Activated T-helper 1 cell treated with anti-CD3 and anti-CD28 coated beads, Interleukin-12 subunit alpha, Interleukin-12 subunit beta, Interleukin-2, Interleukin-4 antibody, amounts not matched to agents 30 ng/mL and 10 ng/mL and 1 ng/mL, durations not matched to agents 14 hours and 24 hours and 36 hours (primary cell): ENCODE measurements at regions not wholly inside any gene's neighbourhood (a gene's known extent, or its start where the extent isn't known, plus 50 kb on each side); places are given as distances from the start of the nearest gene placed in this dataset.

Experiments used
- DNase-seq: peaks from one replicate; pipeline ENCODE4 v3.0.0; 2021; ENCODE audit warnings: low spot score
- H3K27ac Mint-ChIP-seq: one replicate; pipeline ENCODE4 v1.8.0; 2021; ENCODE audit warnings: mild to moderate bottlenecking, mixed read lengths
- H3K27me3 Mint-ChIP-seq: one replicate; pipeline ENCODE4 v1.8.0; 2022; ENCODE audit warnings: mild to moderate bottlenecking, moderate library complexity, mixed read lengths; ENCODE audit not compliant: insufficient read depth
- H3K36me3 Mint-ChIP-seq: one replicate; pipeline ENCODE4 v1.8.0; 2021; ENCODE audit warnings: low read depth, mixed read lengths
- H3K4me1 Mint-ChIP-seq: one replicate; pipeline ENCODE4 v1.8.0; 2021; ENCODE audit warnings: low read depth, mixed read lengths
- H3K4me3 Mint-ChIP-seq: one replicate; pipeline ENCODE4 v1.8.0; 2021; ENCODE audit warnings: mild to moderate bottlenecking, moderate library complexity, mixed read lengths
- H3K9me3 Mint-ChIP-seq: one replicate; pipeline ENCODE4 v1.8.0; 2021; ENCODE audit warnings: mixed read lengths
- intact Hi-C: fragments of 100-400 bp; cut with micrococcal nuclease; formaldehyde crosslinking; loops from one replicate; pipeline ENCODE4 v1.15.1; 2024

DNA sequence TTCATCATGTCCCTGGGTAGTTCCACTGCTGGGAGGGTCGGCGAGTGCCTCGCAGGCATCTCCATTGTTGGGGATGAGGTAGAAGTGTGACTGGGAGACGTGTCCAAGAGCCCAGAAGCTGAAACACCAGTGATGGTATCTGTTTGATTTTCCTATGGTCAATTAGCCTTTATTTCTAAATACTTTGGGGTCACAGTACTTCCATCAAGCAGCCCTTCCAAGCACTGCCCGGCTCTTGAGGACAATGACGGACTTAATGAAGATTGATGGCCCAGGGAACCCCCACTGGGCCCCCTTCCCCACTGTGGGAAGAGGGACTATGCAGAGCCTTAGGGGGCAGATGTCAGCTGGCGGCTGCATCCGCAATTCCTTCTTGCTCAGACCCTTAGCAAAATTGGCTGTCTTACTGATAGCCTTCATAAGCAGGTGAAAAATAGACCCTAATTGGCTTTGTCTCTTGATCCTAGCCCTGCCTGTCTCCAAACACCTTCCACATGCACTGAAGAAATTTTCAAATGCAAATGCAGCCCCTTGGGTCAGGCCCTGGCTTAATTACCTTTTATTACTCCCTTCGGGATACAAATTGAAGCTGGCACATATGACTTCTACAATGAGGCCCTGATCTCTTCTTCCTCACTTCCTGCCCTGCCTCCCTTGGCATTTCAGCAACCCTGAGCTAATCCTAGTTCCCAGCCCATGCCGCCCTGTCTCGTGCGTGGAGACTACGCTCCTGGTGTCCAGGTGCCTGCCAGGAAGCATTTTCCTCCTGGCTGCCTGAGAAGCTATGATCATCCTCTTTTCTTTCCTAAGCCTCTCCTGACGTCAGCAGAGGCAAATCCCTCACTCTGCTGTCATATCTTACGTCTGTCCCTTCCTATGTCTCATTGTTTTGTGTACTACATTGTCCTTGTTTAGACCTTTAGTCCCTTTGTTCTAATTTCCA lies 124.5 kb upstream of the GDF10 start:
- Mint-ChIP-seq H3K4me1 (no peaks in the 10 kb centered on the region), H3K27me3 (no peaks in the 10 kb centered on the region), H3K4me3 (no peak overlapping the region), H3K36me3 (no peaks in the 10 kb centered on the region), H3K27ac (no peak overlapping the region), H3K9me3 (no peaks in the 10 kb centered on the region)
- intact Hi-C loops = loop anchor here (5.0 kb wide), 1 partner anchor 128 kb away; no protein-coding TSS in a partner anchor
- DNase-seq = no peak

GRCh38 chr10:47176206-47176902 lies 123.6 kb upstream of the GDF10 start:
- no peak for DNase-seq
- Mint-ChIP-seq H3K4me1 (no peaks in the 10 kb centered on the region), H3K9me3 (no peaks in the 10 kb centered on the region), H3K36me3 (no peaks in the 10 kb centered on the region), H3K4me3 (no peak overlapping the region), H3K27me3 (no peaks in the 10 kb centered on the region), H3K27ac (no peak overlapping the region)
- intact Hi-C loops = loop anchor here (5.0 kb wide), 1 partner anchor 129 kb away; no protein-coding TSS in a partner anchor

DNA sequence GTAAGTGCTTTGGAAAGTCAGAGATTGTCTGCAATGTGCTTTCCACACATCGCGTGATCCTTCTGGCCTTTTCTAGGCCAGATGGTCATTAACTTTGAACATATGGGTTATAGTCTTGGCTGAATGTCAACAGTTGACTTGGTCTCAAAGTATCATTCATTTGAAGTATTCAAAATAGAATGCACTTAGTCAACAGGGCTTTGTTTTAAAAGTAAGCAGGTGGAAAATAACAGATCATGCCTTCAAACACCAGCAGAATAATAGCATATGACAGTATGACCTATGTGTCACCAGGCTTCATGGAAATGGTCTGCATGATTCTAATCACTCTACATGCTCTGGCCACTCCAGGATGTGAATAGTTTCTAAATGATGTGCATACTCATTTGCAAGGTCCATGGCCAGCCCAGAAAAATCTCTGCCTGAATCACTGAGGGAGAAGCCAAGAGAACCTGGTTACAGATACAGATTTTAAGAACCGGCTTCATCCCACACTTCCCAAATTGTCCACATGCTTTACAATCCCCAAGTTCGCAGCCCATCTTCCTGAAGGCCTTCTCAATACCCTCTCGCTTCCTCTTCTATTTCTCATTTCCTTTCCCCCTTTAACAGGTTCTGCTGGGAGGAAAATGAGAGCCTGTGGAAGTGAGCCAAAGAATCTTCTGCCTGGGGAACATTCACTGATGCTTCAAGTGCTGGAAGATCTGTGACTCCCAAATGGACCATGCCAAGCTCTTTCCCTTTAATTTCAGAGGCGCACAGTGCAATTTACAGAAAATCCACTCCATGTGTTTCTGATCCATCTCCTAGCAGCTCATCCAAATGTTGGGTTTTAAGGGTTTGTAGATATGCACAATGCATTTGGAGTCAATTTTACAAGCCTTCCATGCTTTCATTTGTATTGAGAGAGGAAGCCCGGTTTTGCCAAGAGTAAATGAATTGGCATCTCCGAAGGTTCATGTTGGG lies 122.8 kb upstream of the GDF10 start:
- H3K27me3 Mint-ChIP-seq = no peaks in the 10 kb centered on the region
- H3K9me3 Mint-ChIP-seq = no peaks in the 10 kb centered on the region
- H3K27ac Mint-ChIP-seq = no peak overlapping the region
- H3K4me3 Mint-ChIP-seq = no peak overlapping the region
- H3K36me3 Mint-ChIP-seq = no peaks in the 10 kb centered on the region
- no peak for DNase-seq
- no peaks in the 10 kb centered on the region for H3K4me1 Mint-ChIP-seq
- intact Hi-C loops = loop anchor here (5.0 kb wide), 1 partner anchor 130 kb away; no protein-coding TSS in a partner anchor

DNA sequence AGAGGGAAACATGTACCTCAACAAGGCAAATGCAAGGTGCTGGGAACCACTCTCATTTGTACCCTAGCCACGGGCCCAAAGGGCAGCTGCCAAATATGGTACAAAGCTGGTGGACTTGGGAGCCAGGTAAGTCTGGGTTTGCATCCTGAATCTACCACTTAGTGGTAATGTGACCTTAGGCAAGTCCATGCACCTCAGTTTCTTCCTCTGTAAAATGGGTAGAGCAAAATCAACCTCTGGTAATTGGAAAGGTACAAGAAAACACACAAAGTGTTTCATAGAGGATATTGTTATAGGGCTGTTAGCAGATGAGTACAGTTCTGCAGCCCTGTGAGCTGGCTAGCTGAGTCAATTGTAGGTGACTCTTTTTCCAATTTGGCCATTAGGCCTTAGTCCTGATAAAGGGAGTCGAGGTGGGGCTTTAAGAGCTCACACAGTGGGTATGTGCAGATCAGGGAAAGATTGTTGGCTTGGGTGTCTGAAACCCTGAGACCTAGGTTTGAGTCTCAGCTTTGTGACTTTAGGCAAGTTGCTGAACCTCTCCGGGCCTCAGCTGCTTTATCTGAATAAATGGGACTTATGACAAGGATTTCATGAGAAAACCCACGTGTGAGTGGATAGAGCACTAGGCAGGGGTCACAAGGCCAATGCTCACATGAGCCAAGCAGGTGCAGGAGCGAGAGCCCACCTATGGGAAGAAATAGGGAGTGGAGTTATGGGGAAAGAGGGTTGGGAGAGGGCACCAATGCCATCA lies 121.3 kb upstream of the GDF10 start:
- no peaks in the 10 kb centered on the region for H3K27me3 Mint-ChIP-seq
- no peak overlapping the region for H3K27ac Mint-ChIP-seq
- H3K4me3 Mint-ChIP-seq = no peak overlapping the region
- H3K9me3 Mint-ChIP-seq = no peaks in the 10 kb centered on the region
- intact Hi-C loops = loop anchor here (2.0 to 5.0 kb wide), 2 partner anchors 86 to 131 kb away; no protein-coding TSS in a partner anchor
- DNase-seq = no peak
- H3K4me1 Mint-ChIP-seq = no peaks in the 10 kb centered on the region
- H3K36me3 Mint-ChIP-seq = no peaks in the 10 kb centered on the region

DNA sequence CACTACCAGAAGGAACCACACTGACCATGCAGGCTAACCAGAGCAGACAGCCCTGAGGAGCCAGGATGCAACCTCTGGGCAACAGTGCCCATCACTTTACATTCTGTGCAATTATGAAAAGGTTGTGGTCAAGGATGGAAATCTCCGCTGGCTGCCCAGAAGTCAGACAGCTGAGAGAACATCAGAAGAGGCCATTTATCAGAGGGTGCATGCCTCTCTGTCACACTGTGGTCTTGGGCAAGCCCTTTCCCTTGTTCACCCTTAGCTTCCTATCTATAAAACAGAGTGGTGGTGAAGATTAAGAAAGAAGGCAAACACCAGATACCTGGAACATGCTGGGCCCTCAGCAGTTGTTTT lies 120.7 kb upstream of the GDF10 start:
- no peak overlapping the region for H3K27ac Mint-ChIP-seq
- H3K4me1 Mint-ChIP-seq = no peaks in the 10 kb centered on the region
- H3K4me3 Mint-ChIP-seq = no peak overlapping the region
- no peak for DNase-seq
- H3K9me3 Mint-ChIP-seq = no peaks in the 10 kb centered on the region
- H3K27me3 Mint-ChIP-seq = no peaks in the 10 kb centered on the region
- H3K36me3 Mint-ChIP-seq = no peaks in the 10 kb centered on the region
- intact Hi-C loops = loop anchor here (2.0 to 5.0 kb wide), 2 partner anchors 86 to 132 kb away; no protein-coding TSS in a partner anchor

- H3K27me3 Mint-ChIP-seq = no peaks in the 10 kb centered on the region
- no peaks in the 10 kb centered on the region for H3K36me3 Mint-ChIP-seq
- intact Hi-C loops = loop anchor here (5.0 kb wide), 1 partner anchor 131 kb away; no protein-coding TSS in a partner anchor
- no peaks in the 10 kb centered on the region for H3K9me3 Mint-ChIP-seq
- no peak for DNase-seq
- H3K4me1 Mint-ChIP-seq = no peaks in the 10 kb centered on the region
- H3K4me3 Mint-ChIP-seq = no peak overlapping the region
- H3K27ac Mint-ChIP-seq = no peak overlapping the region
Observed at GRCh38 chr10:47181052-47181849, 118.7 kb upstream of the GDF10 start.

- Mint-ChIP-seq H3K27ac (no peak overlapping the region), H3K4me3 (no peak overlapping the region), H3K9me3 (no peaks in the 10 kb centered on the region), H3K27me3 (no peaks in the 10 kb centered on the region), H3K36me3 (no peaks in the 10 kb centered on the region), H3K4me1 (no peaks in the 10 kb centered on the region)
- no peak for DNase-seq
- intact Hi-C loops = loop anchor here (5.0 kb wide), 1 partner anchor 129 kb away; no protein-coding TSS in a partner anchor
Observed at GRCh38 chr10:47182934-47183703, 116.9 kb upstream of the GDF10 start.

GRCh38 chr10:47183704-47184041 lies 116.3 kb upstream of the GDF10 start:
- H3K9me3 Mint-ChIP-seq = no peaks in the 10 kb centered on the region
- H3K4me1 Mint-ChIP-seq = no peaks in the 10 kb centered on the region
- no peak for DNase-seq
- H3K27ac Mint-ChIP-seq = no peak overlapping the region
- H3K27me3 Mint-ChIP-seq = no peaks in the 10 kb centered on the region
- no peaks in the 10 kb centered on the region for H3K36me3 Mint-ChIP-seq
- H3K4me3 Mint-ChIP-seq = no peak overlapping the region
- intact Hi-C loops = loop anchor here (5.0 kb wide), 1 partner anchor 129 kb away; no protein-coding TSS in a partner anchor

- H3K36me3 Mint-ChIP-seq = no peaks in the 10 kb centered on the region
Observed at GRCh38 chr10:47184273-47184672, 115.7 kb upstream of the GDF10 start.

GRCh38 chr10:47184724-47185330 lies 115.2 kb upstream of the GDF10 start:
- Mint-ChIP-seq H3K4me1 (no peaks in the 10 kb centered on the region), H3K27ac (no peak overlapping the region), H3K36me3 (no peaks in the 10 kb centered on the region), H3K27me3 (no peaks in the 10 kb centered on the region), H3K4me3 (no peak overlapping the region), H3K9me3 (no peaks in the 10 kb centered on the region)
- intact Hi-C loops = loop anchor here (5.0 kb wide), 1 partner anchor 127 kb away; no protein-coding TSS in a partner anchor
- DNase-seq = no peak

More at GRCh38 chr10:47184273-47184672, 115.7 kb upstream of the GDF10 start:
- intact Hi-C loops = loop anchor here (5.0 kb wide), 1 partner anchor 128 kb away; no protein-coding TSS in a partner anchor
- no peaks in the 10 kb centered on the region for H3K4me1 Mint-ChIP-seq
- no peak for DNase-seq
- H3K4me3 Mint-ChIP-seq = no peak overlapping the region
- H3K27me3 Mint-ChIP-seq = no peaks in the 10 kb centered on the region
- no peak overlapping the region for H3K27ac Mint-ChIP-seq
- H3K9me3 Mint-ChIP-seq = no peaks in the 10 kb centered on the region
